ENCODE measurements at regions not wholly inside any gene's neighbourhood (a gene's known extent, or its start where the extent isn't known, plus 50 kb on each side); places are given as distances from the start of the nearest gene placed in this dataset.
A peak's percentile ranks its signal among the peaks of the same experiment; 100 is the strongest.

DNA sequence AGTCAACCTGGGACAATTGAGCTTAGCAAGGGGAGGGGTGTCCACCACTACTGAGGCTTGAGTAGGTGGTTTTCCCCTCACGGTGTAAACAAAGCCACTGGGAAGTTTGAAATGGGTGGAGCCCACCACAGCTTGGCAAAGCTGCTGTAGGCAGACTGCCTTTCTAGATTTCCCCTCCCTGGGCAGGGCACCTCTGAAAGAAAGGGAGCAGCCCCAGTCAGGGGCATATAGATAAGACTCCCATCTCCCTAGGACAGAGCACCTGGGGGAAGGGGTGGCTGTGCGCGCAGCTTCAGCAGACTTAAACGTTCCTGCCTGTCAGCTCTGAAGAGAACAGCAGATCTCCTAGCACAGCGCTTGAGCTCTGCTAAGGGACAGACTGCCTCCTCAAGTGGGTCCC, 758.4 kb downstream of the LTN1 start:
- Mint-ChIP-seq H3K9me3 (no peaks in the 10 kb centered on the region), H3K4me1 (peaks cover 23% of the 10 kb centered on the region), H3K4me3 (no peak overlapping the region), H3K27me3 (ENCODE audit: low read depth) (no peaks in the 10 kb centered on the region), H3K27ac (no peak overlapping the region), H3K36me3 (no peaks in the 10 kb centered on the region)
- TF ChIP-seq, protein P1, sequence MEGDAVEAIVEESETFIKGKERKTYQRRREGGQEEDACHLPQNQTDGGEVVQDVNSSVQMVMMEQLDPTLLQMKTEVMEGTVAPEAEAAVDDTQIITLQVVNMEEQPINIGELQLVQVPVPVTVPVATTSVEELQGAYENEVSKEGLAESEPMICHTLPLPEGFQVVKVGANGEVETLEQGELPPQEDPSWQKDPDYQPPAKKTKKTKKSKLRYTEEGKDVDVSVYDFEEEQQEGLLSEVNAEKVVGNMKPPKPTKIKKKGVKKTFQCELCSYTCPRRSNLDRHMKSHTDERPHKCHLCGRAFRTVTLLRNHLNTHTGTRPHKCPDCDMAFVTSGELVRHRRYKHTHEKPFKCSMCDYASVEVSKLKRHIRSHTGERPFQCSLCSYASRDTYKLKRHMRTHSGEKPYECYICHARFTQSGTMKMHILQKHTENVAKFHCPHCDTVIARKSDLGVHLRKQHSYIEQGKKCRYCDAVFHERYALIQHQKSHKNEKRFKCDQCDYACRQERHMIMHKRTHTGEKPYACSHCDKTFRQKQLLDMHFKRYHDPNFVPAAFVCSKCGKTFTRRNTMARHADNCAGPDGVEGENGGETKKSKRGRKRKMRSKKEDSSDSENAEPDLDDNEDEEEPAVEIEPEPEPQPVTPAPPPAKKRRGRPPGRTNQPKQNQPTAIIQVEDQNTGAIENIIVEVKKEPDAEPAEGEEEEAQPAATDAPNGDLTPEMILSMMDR (IDR thresholded peaks at IDR 0.05; ENCODE audit: unreplicated experiment): no peak
- no peak for DNase-seq (ENCODE audit: low spot score in 2 of 2, unreplicated experiment in 2 of 2)

DNA sequence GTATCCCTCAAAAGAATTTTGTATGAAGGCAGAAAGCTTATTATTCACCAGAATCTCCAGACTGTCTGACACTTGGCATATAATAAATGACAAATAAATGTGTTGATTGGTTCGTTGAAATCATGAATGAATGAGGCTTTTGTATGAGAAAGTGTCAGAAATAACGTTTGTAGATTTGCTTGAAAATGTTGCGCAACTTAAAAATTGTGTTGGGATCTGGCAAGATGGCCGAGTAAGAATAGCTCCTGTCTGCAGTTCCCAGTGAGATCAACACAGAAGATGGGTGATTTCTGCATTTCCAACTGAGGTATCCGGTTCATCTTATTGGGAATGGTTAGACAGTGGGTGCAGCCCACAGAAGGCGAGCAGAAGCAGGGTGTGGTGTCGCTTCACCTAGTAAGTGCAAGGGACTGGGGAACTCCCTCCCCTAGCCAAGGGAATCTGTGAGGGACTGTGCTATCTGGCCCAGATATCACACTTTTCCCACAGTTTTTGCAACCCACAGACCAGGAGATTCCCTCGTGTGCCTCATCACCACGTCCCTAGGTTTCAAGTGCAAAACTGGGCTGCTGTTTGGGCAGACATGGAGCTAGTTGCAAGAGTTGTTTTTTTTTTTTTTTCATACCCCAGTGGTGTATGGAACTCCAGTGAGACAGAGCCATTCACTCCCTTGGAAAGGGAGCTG, 759.0 kb downstream of the LTN1 start:
- TF ChIP-seq, protein P1 (IDR thresholded peaks at IDR 0.05; ENCODE audit: unreplicated experiment): no peak
- Mint-ChIP-seq H3K27ac (no peak overlapping the region), H3K4me3 (no peak overlapping the region), H3K4me1 (peaks cover 21% of the 10 kb centered on the region), H3K9me3 (no peaks in the 10 kb centered on the region), H3K36me3 (no peaks in the 10 kb centered on the region), H3K27me3 (ENCODE audit: low read depth) (no peaks in the 10 kb centered on the region)
- DNase-seq (ENCODE audit: low spot score in 2 of 2, unreplicated experiment in 2 of 2): no peak

DNA sequence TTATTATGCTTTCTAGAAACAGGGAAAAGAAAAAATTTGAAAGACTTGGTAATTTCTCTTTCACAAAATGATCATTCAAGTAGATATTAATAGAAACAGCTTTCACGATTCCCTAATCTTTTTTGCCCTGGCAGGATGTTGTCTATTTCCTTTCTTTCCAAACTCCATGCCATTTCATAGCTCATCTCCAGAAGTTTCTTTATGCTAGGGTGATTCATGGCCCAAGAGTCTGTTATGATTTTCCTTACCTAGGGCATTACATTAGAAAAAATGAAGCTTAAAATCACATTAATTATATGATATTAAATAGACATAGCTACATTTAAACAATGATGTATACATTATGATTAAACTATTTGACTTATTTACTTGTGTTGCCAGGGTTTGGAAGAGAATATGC, 762.1 kb downstream of the LTN1 start:
- TF ChIP-seq, protein P1 (IDR thresholded peaks at IDR 0.05; ENCODE audit: unreplicated experiment): no peak
- no peaks in the 10 kb centered on the region for H3K27me3 Mint-ChIP-seq (ENCODE audit: low read depth)

DNA sequence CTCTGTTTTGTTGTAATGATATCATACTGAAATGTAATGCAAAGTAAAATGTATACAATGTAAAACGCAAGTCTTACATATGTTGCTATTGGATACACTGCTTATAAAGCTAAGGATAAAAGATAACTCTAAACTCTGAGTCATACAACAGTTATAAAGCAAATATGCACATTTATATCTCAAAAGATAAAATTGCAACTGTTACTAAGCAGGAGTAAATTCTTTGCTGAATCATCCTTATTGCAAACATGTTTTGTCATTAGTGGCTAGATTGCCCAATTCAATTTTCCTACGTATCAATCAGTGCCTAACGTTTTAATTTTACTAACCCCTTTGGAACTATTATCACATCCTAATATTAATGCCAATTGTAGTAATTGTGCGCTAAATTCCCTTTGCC, 762.9 kb downstream of the LTN1 start:
- H3K27me3 Mint-ChIP-seq (ENCODE audit: low read depth): no peaks in the 10 kb centered on the region
- TF ChIP-seq, protein P1 (IDR thresholded peaks at IDR 0.05; ENCODE audit: unreplicated experiment): no peak
- peaks cover 30% of the 10 kb centered on the region for H3K4me1 Mint-ChIP-seq
- peaks cover 6% of the 10 kb centered on the region for H3K36me3 Mint-ChIP-seq
- H3K4me3 Mint-ChIP-seq: no peak overlapping the region
- H3K27ac Mint-ChIP-seq: peak overlapping the region; percentile 47
- H3K9me3 Mint-ChIP-seq: peaks cover 9% of the 10 kb centered on the region
- DNase-seq (ENCODE audit: low spot score in 2 of 2, unreplicated experiment in 2 of 2): no peak

More for the DNA sequence above, 762.1 kb downstream of the LTN1 start:
- DNase-seq (ENCODE audit: low spot score in 2 of 2, unreplicated experiment in 2 of 2): no peak
- H3K27ac Mint-ChIP-seq: no peak overlapping the region
- peaks cover 33% of the 10 kb centered on the region for H3K4me1 Mint-ChIP-seq
- peaks cover 3% of the 10 kb centered on the region for H3K9me3 Mint-ChIP-seq
- H3K4me3 Mint-ChIP-seq: no peak overlapping the region
- H3K36me3 Mint-ChIP-seq: peaks cover 2% of the 10 kb centered on the region

DNA sequence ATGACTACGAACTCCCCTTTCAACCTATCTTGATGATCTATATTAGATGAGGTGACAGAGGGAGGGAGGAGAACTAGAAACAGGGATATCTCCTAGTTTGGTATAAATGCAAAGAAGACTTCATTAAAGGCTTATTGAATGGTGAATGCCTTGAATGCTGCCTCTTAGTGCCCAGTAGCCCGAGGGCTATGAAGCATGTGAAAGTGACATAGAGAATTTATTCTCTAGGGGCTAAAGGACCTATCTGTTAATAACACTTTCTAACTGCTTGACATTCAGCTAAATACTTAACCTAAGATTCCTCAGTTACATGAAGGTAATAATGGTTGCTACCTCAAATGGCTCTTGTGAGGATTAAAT, 764.1 kb downstream of the LTN1 start:
- DNase-seq (ENCODE audit: low spot score in 2 of 2, unreplicated experiment in 2 of 2): no peak
- Mint-ChIP-seq H3K4me1 (peaks cover 38% of the 10 kb centered on the region), H3K4me3 (no peak overlapping the region), H3K36me3 (peaks cover 6% of the 10 kb centered on the region), H3K9me3 (peaks cover 12% of the 10 kb centered on the region), H3K27ac (peak overlapping the region; percentile 60), H3K27me3 (ENCODE audit: low read depth) (no peaks in the 10 kb centered on the region)
- TF ChIP-seq, protein P1 (IDR thresholded peaks at IDR 0.05; ENCODE audit: unreplicated experiment): no peak

Data from mesothelial cell of epicardium (in vitro differentiated cells).